H9 (cell line): ENCODE measurements at regions not wholly inside any gene's neighbourhood (a gene's known extent, or its start where the extent isn't known, plus 50 kb on each side); places are given as distances from the start of the nearest gene placed in this dataset.
"Not testable (repeated sequence)": the region's sequence is repeated elsewhere in the genome, so short reads cannot be mapped to it uniquely, and the experiment has no call there.

Experiments
- DNase-seq: peaks from one replicate; pipeline ENCODE4 v3.0.0-alpha.2; 2017
- H2AFZ ChIP-seq: one replicate; pipeline ENCODE4 v1.6.1; 2013; ENCODE audit warnings: mild to moderate bottlenecking, low read length, control low read depth, moderate library complexity
- H2AK5ac ChIP-seq: 2 replicates; pipeline ENCODE4 v1.6.1; 2013; ENCODE audit warnings: low read length, control low read depth, mixed read lengths; ENCODE audit not compliant: insufficient read length
- H2BK120ac ChIP-seq: one replicate; pipeline ENCODE4 v1.6.1; 2013; ENCODE audit warnings: low read depth, mild to moderate bottlenecking, low read length, control low read depth, inconsistent platforms; ENCODE audit not compliant: poor library complexity, severe bottlenecking
- H2BK12ac ChIP-seq: 2 replicates; pipeline ENCODE4 v1.6.1; 2013; ENCODE audit warnings: low read length, control low read depth, mixed read lengths, low read depth; ENCODE audit not compliant: insufficient read length
- H2BK15ac ChIP-seq: 2 replicates; pipeline ENCODE4 v1.6.1; 2013; ENCODE audit warnings: low read depth, low read length, control low read depth
- H2BK20ac ChIP-seq: one replicate; pipeline ENCODE4 v1.6.1; 2013; ENCODE audit warnings: low read depth, mild to moderate bottlenecking, low read length, control low read depth, inconsistent platforms; ENCODE audit not compliant: poor library complexity, severe bottlenecking
- H2BK5ac ChIP-seq: 2 replicates; pipeline ENCODE4 v1.6.1; 2013; ENCODE audit warnings: low read length, control low read depth, mixed read lengths; ENCODE audit not compliant: insufficient read length
- H3K14ac ChIP-seq: 2 replicates; pipeline ENCODE4 v1.6.1; 2013; ENCODE audit warnings: low read length, control low read depth; ENCODE audit not compliant: insufficient read depth
- H3K18ac ChIP-seq: 2 replicates; pipeline ENCODE4 v1.6.1; 2013; ENCODE audit warnings: low read depth, mild to moderate bottlenecking, mixed read lengths, low read length, control low read depth; ENCODE audit not compliant: insufficient read length
- H3K23ac ChIP-seq: 2 replicates; pipeline ENCODE4 v1.6.1; 2013; ENCODE audit warnings: low read length, control low read depth, mixed read lengths, low read depth; ENCODE audit not compliant: insufficient read length
- H3K23me2 ChIP-seq: 2 replicates; pipeline ENCODE4 v1.6.1; 2013; ENCODE audit warnings: low read depth, mild to moderate bottlenecking, mixed read lengths, low read length, control low read depth; ENCODE audit not compliant: insufficient read length, poor library complexity, severe bottlenecking
- H3K27ac ChIP-seq: 2 replicates; pipeline ENCODE4 v1.5.1; 2013; ENCODE audit warnings: low read length, control low read depth, mixed read lengths, low read depth; ENCODE audit not compliant: insufficient read length
- H3K27me3 ChIP-seq: 2 replicates; pipeline ENCODE4 v1.6.1; 2013; ENCODE audit warnings: low read length, control low read depth, inconsistent platforms; ENCODE audit not compliant: insufficient read depth
- H3K4ac ChIP-seq: 2 replicates; pipeline ENCODE4 v1.6.1; 2013; ENCODE audit warnings: low read depth, mild to moderate bottlenecking, control low read depth, inconsistent platforms, low read length, moderate library complexity
- H3K4me1 ChIP-seq: 2 replicates; pipeline ENCODE4 v1.6.1; 2013; ENCODE audit warnings: low read length, control low read depth, inconsistent platforms; ENCODE audit not compliant: insufficient read depth
- H3K4me2 ChIP-seq: 2 replicates; pipeline ENCODE4 v1.6.1; 2013; ENCODE audit warnings: low read length, control low read depth, mixed read lengths; ENCODE audit not compliant: insufficient read length, insufficient read depth
- H3K56ac ChIP-seq: 2 replicates; pipeline ENCODE4 v1.6.1; 2013; ENCODE audit warnings: low read depth, mild to moderate bottlenecking, mixed read lengths, low read length, control low read depth; ENCODE audit not compliant: insufficient read length
- H3K79me1 ChIP-seq: 2 replicates; pipeline ENCODE4 v1.6.1; 2013; ENCODE audit warnings: low read depth, mild to moderate bottlenecking, moderate library complexity, low read length, control low read depth, inconsistent platforms; ENCODE audit not compliant: insufficient read depth, poor library complexity, severe bottlenecking
- H3K79me2 ChIP-seq: 2 replicates; pipeline ENCODE4 v1.6.1; 2013; ENCODE audit warnings: low read length, control low read depth, inconsistent platforms; ENCODE audit not compliant: insufficient read depth
- H3K9ac ChIP-seq: 2 replicates; pipeline ENCODE4 v1.6.1; 2013; ENCODE audit warnings: low read length, control low read depth, mixed read lengths; ENCODE audit not compliant: insufficient read length; ENCODE audit errors: extremely low read depth
- H3K9me3 ChIP-seq: one replicate; pipeline ENCODE4 v1.6.1; 2013; ENCODE audit warnings: low read depth, low read length, inconsistent platforms; ENCODE audit not compliant: control insufficient read depth
- H3T11ph ChIP-seq: one replicate; pipeline ENCODE4 v1.6.1; 2013; ENCODE audit warnings: mild to moderate bottlenecking, low read length, control low read depth, inconsistent platforms
- H4K20me1 ChIP-seq: one replicate; pipeline ENCODE4 v1.6.1; 2013; ENCODE audit not compliant: control insufficient read depth, insufficient read length, insufficient read depth
- H4K5ac ChIP-seq: 2 replicates; pipeline ENCODE4 v1.6.1; 2013; ENCODE audit warnings: low read depth, mild to moderate bottlenecking, mixed read lengths, low read length, control low read depth; ENCODE audit not compliant: insufficient read length
- H4K8ac ChIP-seq: replicated peaks from 2 replicates; pipeline ENCODE4 v1.6.1; 2013; ENCODE audit warnings: low read length, control low read depth, mixed read lengths, low read depth; ENCODE audit not compliant: insufficient read length
- H4K91ac ChIP-seq: 2 replicates; pipeline ENCODE4 v1.6.1; 2013; ENCODE audit warnings: low read depth, mild to moderate bottlenecking, moderate library complexity, mixed read lengths, low read length, control low read depth; ENCODE audit not compliant: insufficient read length
- H3K27ac Mint-ChIP-seq, 3 experiments: 2 replicates in 2 of 3; 3 replicates in 1 of 3; pipeline ENCODE4 v1.8.0; 2020 to 2021; ENCODE audit warnings: mixed read lengths in 3 of 3, mild to moderate bottlenecking in 1 of 3, moderate library complexity in 1 of 3
- H3K27me3 Mint-ChIP-seq: 2 replicates; pipeline ENCODE4 v1.8.0; 2021; ENCODE audit warnings: low read depth, mild to moderate bottlenecking, moderate library complexity, mixed read lengths
- H3K36me3 Mint-ChIP-seq, 3 experiments: 2 replicates in 2 of 3; 3 replicates in 1 of 3; pipeline ENCODE4 v1.8.0; 2020 to 2021; ENCODE audit warnings: low read depth in 3 of 3, mixed read lengths in 3 of 3; ENCODE audit not compliant: insufficient read depth in 1 of 3
- H3K4me1 Mint-ChIP-seq, 2 experiments: 2 replicates each; pipeline ENCODE4 v1.8.0; 2020; ENCODE audit warnings: mixed read lengths in 2 of 2
- H3K4me3 Mint-ChIP-seq, 2 experiments: 2 replicates in 1 of 2; 3 replicates in 1 of 2; pipeline ENCODE4 v1.8.0; 2020 to 2021; ENCODE audit warnings: mild to moderate bottlenecking in 2 of 2, mixed read lengths in 2 of 2, moderate library complexity in 1 of 2
- H3K9me3 Mint-ChIP-seq, 2 experiments: 2 replicates in 1 of 2; 3 replicates in 1 of 2; pipeline ENCODE4 v1.8.0; 2020; ENCODE audit warnings: mild to moderate bottlenecking in 2 of 2, mixed read lengths in 2 of 2, moderate library complexity in 1 of 2
- WGBS: extraction: QIAGEN DNeasy Blood & Tissue Kit; methylation state at CpG from one replicate; pipeline ENCODE4 v1.1.7; 2013; ENCODE audit warnings: missing lambda C conversion rate, low lambda C conversion rate, mixed read lengths; ENCODE audit not compliant: insufficient read length; ENCODE audit errors: extremely low coverage; 5-methylcytosine and 5-hydroxymethylcytosine counted together

GRCh38 chr5:62255551-62255950 lies 50.5 kb upstream of the KIF2A start:
- H3K4me1 ChIP-seq, H3K4ac ChIP-seq, H3K27ac ChIP-seq, H2BK12ac ChIP-seq, H3K36me3 Mint-ChIP-seq, H3K4me3 Mint-ChIP-seq, H3K9ac ChIP-seq, H3K9me3 ChIP-seq, DNase-seq, H4K20me1 ChIP-seq, H2BK5ac ChIP-seq, H3T11ph ChIP-seq, H2BK20ac ChIP-seq, H4K91ac ChIP-seq, H3K56ac ChIP-seq, H3K27me3 ChIP-seq, H3K23ac ChIP-seq, H3K4me2 ChIP-seq, H2AFZ ChIP-seq, H3K27me3 Mint-ChIP-seq, H3K79me1 ChIP-seq, H4K8ac ChIP-seq, H3K4me1 Mint-ChIP-seq, H2BK120ac ChIP-seq, H2BK15ac ChIP-seq, H3K14ac ChIP-seq, H2AK5ac ChIP-seq, H3K23me2 ChIP-seq, H3K18ac ChIP-seq, H4K5ac ChIP-seq, H3K79me2 ChIP-seq, H3K27ac Mint-ChIP-seq, H3K9me3 Mint-ChIP-seq: not testable (repeated sequence)
- WGBS: no CpG with 5 or more reads among the region's 1 CpG
